HG03280 (cell line): ENCODE measurements at regions not wholly inside any gene's neighbourhood (a gene's known extent, or its start where the extent isn't known, plus 50 kb on each side); places are given as distances from the start of the nearest gene placed in this dataset.
"Not testable (repeated sequence)": the region's sequence is repeated elsewhere in the genome, so short reads cannot be mapped to it uniquely, and the experiment has no call there.

Source experiments
- ATAC-seq: cut with Tn5 transposase; IDR thresholded peaks from one replicate; pipeline ENCODE4 v1.9.1; 2021; ENCODE audit warnings: mild to moderate bottlenecking, moderate library complexity; ENCODE audit not compliant: unreplicated experiment

DNA sequence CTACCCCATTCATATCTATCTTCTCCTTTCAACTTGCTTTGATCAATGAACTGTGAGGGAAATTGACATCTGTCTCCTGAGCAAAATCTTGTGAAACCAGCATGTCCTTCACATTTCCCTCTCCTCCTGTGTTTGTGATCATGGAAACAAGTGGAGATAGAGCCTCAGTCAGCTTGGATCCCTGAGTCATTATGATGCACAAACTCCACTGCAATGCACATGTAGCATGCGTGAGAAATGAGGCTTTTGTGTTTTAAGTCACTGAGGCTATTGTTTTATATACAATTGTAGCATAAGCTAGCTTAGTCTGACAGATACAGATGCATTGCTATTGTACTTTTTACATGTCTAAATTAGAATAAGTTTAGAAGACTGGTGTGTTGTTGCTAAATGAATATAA is 85.2 kb upstream of the HNMT start:
- no peak for ATAC-seq

DNA sequence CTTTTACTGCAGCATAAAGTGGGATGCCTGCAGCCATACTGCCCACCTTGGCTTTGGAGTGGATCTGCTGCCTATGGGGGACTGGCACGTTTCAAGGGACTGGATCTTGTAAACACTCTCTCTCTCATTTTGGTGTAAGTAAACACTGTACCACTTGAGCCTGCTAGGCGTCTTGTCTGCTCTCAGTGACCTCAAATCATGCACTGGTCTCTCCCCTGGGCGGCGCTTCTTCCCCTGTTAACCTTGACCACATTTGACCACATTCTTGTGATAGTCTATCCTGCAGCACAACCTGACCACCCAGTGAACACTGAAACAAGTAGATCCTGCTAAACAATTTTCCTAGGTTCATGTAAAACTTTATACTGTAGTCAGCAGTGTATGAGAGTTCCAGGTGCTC is 82.6 kb upstream of the HNMT start:
- no peak for ATAC-seq

DNA sequence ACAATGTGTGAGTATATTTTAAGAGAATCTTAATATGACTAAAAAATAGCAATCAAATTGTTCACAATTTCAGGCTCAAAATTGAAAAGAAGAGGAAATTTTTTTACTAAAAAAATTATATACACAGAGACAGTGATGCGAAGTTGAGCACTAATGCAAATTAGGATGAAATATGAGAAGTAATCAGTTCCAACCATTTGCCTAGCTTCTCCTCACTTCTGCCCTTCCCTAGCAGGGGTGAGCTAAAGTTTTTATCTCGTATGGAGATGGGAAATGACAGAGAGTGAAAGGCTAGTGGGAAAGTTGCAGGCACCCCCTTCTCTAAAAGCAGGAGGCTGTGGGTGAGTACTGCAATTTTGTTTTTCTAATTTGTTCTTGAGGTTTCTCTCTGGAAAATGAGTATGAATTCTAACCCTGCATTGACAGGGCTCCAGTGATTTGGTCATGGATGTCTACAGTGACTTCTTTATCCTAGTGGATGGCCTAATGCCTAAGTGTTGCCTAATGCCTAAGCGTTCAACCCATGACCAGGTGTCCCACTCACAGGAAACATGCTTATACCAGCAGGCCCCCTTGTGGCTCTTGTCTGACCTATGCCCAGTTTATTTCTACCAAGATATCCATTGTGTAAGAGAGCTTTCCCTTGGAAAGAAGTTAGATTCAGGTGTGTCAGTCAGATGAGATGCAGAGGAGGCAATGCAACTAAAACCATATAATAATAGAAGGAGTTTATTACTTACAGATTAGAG is 78.0 kb upstream of the HNMT start:
- ATAC-seq, result no peak

DNA sequence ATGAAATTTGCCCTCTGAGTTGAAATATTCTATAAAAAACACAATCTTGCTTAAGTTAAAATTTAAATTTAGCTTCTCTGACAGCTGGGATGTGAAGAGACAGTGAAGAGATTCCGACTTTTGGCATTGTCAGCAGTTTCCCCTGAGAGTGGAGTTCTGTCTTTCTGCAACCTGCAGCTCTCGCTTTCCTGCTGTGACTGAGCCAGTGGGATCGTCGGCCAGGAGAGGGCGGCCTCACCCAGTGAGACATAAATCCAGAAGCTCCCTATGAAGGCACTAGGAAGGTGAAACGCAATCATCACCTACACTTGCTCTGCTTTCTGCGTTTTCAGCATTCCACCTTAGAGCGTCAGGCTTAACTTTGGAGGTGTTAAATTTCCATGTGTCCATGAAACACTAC is 75.4 kb upstream of the HNMT start:
- no peak for ATAC-seq

DNA sequence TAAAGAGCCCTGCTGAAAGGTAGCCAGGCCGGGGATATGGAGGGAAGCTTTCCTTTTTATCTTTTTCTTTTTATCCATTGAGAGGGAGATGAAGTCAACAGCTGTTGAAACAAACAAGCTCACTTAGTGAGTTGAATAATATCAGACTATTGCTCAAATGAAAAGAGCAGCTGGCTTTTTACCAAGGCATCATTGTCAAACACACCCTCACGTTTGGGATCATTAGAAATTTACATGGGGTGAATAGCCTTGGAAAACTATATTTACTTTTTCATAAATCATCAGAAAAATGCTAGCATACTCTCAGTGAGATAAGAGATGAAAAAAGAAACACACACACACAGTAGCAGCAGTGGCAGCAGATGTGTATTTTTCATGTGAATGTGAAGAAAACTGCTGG is 71.5 kb upstream of the HNMT start:
- no peak for ATAC-seq

DNA sequence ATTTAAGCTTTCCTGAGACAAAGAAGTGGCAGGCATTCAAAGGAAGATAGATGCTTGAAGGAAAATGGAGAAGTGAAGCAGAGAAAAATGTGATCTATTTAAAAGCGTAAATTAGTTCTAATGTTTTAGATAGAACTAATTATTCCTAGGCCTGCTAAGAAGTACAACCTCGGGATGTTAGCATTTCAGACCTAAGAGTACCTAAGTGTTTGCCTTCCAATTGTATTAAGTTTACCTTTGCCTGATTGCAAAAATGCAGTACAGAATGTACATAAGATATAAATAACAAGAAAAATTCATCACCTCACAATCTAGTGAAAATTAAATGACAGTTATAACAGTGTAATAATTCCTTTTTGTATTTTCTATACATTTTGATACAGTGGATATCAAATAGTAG is 71.1 kb upstream of the HNMT start:
- no peak for ATAC-seq

DNA sequence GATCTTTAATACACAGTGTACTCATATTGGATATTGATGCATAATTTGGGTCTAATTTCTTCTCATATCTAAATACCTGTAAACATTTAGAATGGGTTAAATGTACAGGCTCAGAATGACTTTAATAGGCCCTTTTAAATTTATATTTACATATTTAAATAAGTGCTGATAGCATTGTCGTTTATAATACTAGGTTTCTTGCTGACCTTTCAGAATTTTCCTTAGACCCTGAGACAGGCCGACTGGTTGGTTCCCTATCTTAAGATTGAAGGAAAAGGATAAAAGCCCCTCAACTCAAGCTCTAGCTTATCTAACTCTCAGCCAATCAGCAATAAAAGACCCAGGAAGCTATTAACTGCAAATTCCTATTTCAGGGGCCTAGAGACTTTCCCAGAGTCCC is 67.8 kb upstream of the HNMT start:
- ATAC-seq, result no peak

DNA sequence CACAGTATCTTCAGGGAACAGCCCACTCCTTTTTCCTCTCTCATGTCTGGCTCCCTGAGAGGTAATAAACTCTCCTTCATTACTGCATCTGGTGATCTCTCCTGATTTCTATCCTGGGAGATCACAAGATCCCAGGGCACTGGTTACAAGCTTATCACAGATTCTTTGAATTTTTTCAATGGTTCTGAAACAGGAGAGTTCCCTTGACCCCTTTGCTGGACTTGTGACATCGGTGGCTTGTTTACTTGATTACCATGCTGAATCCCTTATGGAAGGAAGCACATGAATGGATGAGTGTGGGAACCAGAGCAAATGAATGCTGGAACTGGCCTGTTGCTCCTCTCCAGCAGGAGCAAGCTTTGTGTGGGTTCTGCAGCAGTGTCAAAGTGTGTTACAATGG is 67.2 kb upstream of the HNMT start:
- ATAC-seq, result no peak

DNA sequence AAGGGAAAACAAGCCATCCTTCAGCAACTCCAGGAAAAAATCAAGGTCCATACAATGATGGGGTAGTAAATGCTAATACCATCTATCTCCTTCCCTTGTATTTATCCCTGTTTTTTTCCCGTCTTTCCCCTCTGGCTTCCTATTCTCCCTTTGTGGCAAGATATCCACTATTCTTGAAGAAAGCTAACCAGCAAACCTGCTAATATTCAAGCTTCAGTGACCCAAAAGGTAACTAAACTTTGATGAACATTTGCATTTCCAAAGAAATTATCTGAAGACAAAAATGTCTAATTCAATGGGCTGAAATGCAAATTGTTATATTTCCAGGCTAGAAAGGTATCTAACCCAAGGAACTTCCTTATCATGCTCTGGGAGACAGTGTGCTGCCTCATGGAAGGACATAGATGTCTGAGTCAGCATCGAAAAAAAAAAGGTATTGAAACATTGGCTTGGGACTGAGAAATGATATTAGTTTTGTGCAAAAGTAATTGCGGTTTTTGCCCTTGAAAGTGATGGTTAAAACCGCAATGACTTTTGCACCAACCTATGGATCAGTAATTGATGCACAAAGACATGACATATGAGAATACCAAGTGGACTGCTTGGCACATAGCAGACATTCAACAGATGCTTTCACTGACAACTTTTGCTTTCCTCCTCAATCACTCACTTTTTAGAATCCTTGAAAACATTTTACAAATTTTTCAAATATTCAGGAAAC is 63.7 kb upstream of the HNMT start:
- no peak for ATAC-seq

DNA sequence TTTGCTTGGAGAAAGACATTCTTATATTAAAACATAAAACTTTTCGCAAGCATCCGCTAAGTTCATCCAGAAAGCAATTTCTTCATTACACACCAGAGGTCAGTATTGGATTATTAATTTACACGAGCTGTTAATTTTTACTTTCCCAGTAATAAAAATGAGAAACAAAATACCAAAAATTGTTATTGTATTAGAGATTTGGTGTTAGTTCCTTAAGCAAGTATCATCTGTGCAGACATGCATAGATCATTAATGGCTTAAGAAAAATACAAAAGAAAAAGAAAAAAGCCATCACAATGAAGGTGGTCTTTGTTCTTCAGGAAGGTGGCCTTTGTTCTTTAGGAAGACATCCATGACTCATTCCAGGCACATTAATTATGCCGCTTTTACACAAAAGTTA is 53.6 kb upstream of the HNMT start:
- ATAC-seq, result no peak

DNA sequence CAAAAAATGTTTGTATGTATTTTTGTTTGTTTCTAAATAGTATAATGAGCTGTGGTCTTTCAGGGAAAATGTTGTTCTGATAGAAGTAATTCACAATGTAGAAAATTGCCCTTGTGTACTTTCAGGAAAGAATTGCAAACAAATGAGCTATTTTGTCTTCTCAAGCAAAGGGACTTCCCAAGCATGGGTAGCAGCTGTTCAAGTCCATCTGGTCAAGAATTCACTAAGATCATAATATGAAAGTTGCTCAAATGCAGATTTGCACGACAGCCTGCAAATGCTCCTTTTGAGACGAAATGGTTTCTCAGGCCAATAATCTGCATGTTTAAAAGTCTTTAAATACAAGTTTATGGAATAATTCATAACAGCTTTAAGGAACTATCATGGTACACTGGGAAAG is 51.9 kb upstream of the HNMT start:
- no peak for ATAC-seq

DNA sequence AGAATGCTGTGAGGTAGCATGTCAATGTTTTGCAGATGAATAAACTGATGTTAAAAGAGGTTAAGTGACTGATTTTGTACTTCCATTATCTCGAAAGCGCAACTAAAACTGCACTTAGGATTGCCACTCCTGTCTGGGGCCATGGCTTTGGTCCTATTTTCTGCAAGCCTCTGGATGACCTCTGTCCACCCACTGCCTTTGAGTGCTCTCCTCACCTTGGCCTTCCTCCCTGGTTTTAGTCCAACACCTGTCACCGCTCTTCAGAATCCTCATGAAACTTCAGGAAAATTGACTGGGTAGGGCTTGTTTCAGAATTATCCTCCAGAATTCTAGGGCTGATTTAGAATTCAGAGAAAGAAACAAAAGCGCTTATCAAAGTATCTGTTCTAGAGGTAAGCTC is 51.1 kb upstream of the HNMT start:
- ATAC-seq, result no peak

DNA sequence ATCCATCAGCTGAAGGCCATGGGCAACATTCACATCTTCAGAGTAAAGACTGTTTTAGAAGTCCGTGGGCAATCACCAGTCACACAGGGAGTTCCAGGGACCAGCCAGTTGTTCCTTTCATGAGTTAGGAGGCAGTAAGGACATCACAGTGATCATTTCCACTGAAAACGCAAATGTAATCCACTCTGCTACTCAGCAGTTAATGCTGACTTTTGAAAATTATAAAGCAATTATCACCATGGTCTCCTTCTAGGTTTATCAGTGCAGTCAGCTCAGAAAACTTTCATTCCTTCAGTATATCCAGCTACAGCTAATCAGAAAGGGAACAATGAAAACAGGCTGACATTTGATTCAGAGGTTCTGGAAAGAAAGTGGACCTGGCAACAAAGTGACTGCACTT is 50.6 kb upstream of the HNMT start:
- ATAC-seq, result not testable (repeated sequence)
